WTC11 (cell line): ENCODE measurements at regions not wholly inside any gene's neighbourhood (a gene's known extent, or its start where the extent isn't known, plus 50 kb on each side); places are given as distances from the start of the nearest gene placed in this dataset.

Experiments used
- ATAC-seq: fragments of 200-7000 bp; cut with Tn5 transposase; 2 replicates; pipeline ENCODE4 v1.10.0; 2021; ENCODE audit warnings: mild to moderate bottlenecking, moderate library complexity
- CTCF ChIA-PET: fragments of 300-600 bp; sonication (Branson Sonifier 250); formaldehyde crosslinking; loops from one replicate; lab custom pipeline; 2021; ENCODE audit warnings: antibody characterized with exemption; lab: Charles Lee
- POLR2A ChIA-PET: fragments of 350-600 bp; sonication (Branson Sonifier 250); formaldehyde crosslinking; loops from one replicate; lab custom pipeline; 2021; ENCODE audit warnings: antibody characterized with exemption; lab: Charles Lee
- DNase-seq: peaks from one replicate; pipeline ENCODE4 v3.0.0; 2021; ENCODE audit warnings: low spot score
- H3K27ac Mint-ChIP-seq: 2 replicates; pipeline ENCODE4 v1.8.0; 2021; ENCODE audit warnings: mixed read lengths
- H3K27me3 Mint-ChIP-seq: 2 replicates; pipeline ENCODE4 v1.8.0; 2021; ENCODE audit warnings: low read depth, mild to moderate bottlenecking, moderate library complexity, mixed read lengths
- H3K36me3 Mint-ChIP-seq: 2 replicates; pipeline ENCODE4 v1.8.0; 2021; ENCODE audit warnings: mixed read lengths
- H3K4me1 Mint-ChIP-seq: 2 replicates; pipeline ENCODE4 v1.8.0; 2022; ENCODE audit warnings: mixed read lengths
- H3K4me3 Mint-ChIP-seq: 2 replicates; pipeline ENCODE4 v1.8.0; 2021; ENCODE audit warnings: mild to moderate bottlenecking, moderate library complexity, mixed read lengths
- H3K9me3 Mint-ChIP-seq: 2 replicates; pipeline ENCODE4 v1.8.0; 2021; ENCODE audit warnings: mixed read lengths
- ARID4B ChIP-seq: sonication (generic); formaldehyde crosslinking; IDR thresholded peaks from 2 replicates; pipeline ENCODE4 v1.8.0; 2023; ENCODE audit warnings: missing genetic modification reagents, mild to moderate bottlenecking, borderline replicate concordance
- ERG ChIP-seq: fragments of 250-450 bp; sonication (Bioruptor Pico); IDR thresholded peaks from 2 replicates; pipeline ENCODE4 v1.8.0; 2021; ENCODE audit warnings: mild to moderate bottlenecking
- FOXP1 ChIP-seq: sonication (generic); formaldehyde crosslinking; IDR thresholded peaks from 2 replicates; pipeline ENCODE4 v1.8.0; 2022; ENCODE audit warnings: missing genetic modification reagents, mild to moderate bottlenecking, moderate library complexity, borderline replicate concordance
- GTF2I ChIP-seq: fragments of 250-450 bp; sonication (Bioruptor Pico); conservative IDR thresholded peaks from 2 replicates; pipeline ENCODE4 v1.4.0; 2021; ENCODE audit warnings: mild to moderate bottlenecking
- IRF1 ChIP-seq: sonication (generic); formaldehyde crosslinking; IDR thresholded peaks from 2 replicates; pipeline ENCODE4 v1.8.0; 2023; ENCODE audit warnings: missing genetic modification reagents
- SOX15 ChIP-seq: fragments of 250-450 bp; sonication (Bioruptor Pico); IDR thresholded peaks from 2 replicates; pipeline ENCODE4 v1.9.0; 2021; ENCODE audit warnings: mild to moderate bottlenecking
- ZNF512 ChIP-seq: sonication (generic); formaldehyde crosslinking; IDR thresholded peaks from 2 replicates; pipeline ENCODE4 v1.8.1; 2022; ENCODE audit warnings: missing genetic modification reagents, borderline replicate concordance
- TF ChIP-seq, protein P1 (sequence below): sonication (generic); formaldehyde crosslinking; IDR thresholded peaks from 2 replicates; pipeline ENCODE4 v1.8.1; 2022; ENCODE audit warnings: mild to moderate bottlenecking, moderate library complexity, missing genetic modification reagents
- TF ChIP-seq, protein P2 (sequence below): fragments of 250-450 bp; sonication (Bioruptor Pico); IDR thresholded peaks from 2 replicates; pipeline ENCODE4 v1.9.0; 2021; ENCODE audit warnings: moderate library complexity, mild to moderate bottlenecking, inconsistent platforms, borderline replicate concordance
- TF ChIP-seq, protein P3 (sequence below): sonication (generic); formaldehyde crosslinking; conservative IDR thresholded peaks from 2 replicates; pipeline ENCODE4 v1.8.1; 2022; ENCODE audit warnings: mild to moderate bottlenecking, missing genetic modification reagents
- TF ChIP-seq, protein P4 (sequence below): sonication (generic); formaldehyde crosslinking; IDR thresholded peaks from 2 replicates; pipeline ENCODE4 v1.8.1; 2023; ENCODE audit warnings: mild to moderate bottlenecking, missing genetic modification reagents

DNA sequence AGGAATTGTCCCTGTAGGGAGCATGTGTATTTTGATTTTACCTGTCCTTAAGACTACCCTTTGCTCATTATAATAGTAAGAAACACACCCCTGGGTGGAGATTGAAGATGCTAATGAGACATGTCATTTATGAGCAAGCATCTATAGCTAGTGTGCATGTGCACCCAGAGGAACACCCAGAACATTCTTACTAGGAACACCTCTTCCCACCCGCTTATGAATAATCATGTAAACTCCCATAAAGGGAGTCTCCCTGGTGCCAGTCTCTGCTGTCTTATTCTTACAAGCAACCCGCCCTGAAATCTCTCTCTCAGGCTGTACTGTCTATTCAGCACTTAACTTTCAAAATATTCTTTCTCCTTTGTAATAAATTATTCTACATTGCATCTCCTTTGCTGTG, 1227.3 kb downstream of the ROBO1 start (continued):
- TF ChIP-seq, protein P1, sequence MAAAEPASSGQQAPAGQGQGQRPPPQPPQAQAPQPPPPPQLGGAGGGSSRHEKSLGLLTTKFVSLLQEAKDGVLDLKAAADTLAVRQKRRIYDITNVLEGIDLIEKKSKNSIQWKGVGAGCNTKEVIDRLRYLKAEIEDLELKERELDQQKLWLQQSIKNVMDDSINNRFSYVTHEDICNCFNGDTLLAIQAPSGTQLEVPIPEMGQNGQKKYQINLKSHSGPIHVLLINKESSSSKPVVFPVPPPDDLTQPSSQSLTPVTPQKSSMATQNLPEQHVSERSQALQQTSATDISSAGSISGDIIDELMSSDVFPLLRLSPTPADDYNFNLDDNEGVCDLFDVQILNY = no peak
- TF ChIP-seq IRF1 (CRISPR knock-in tag) (no peak), ZNF512 (CRISPR knock-in tag) (no peak), SOX15 (CRISPR knock-in tag) (no peak), ERG (CRISPR knock-in tag) (no peak), ARID4B (CRISPR knock-in tag) (no peak), FOXP1 (CRISPR knock-in tag) (no peak)
- TF ChIP-seq, protein P2, sequence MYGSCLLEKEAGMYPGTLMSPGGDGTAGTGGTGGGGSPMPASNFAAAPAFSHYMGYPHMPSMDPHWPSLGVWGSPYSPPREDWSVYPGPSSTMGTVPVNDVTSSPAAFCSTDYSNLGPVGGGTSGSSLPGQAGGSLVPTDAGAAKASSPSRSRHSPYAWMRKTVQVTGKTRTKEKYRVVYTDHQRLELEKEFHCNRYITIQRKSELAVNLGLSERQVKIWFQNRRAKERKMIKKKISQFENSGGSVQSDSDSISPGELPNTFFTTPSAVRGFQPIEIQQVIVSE = no peak
- TF ChIP-seq, protein P3, sequence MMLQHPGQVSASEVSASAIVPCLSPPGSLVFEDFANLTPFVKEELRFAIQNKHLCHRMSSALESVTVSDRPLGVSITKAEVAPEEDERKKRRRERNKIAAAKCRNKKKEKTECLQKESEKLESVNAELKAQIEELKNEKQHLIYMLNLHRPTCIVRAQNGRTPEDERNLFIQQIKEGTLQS (CRISPR knock-in tag) = no peak
- TF ChIP-seq, all 79 proteins: peak for 0

DNA sequence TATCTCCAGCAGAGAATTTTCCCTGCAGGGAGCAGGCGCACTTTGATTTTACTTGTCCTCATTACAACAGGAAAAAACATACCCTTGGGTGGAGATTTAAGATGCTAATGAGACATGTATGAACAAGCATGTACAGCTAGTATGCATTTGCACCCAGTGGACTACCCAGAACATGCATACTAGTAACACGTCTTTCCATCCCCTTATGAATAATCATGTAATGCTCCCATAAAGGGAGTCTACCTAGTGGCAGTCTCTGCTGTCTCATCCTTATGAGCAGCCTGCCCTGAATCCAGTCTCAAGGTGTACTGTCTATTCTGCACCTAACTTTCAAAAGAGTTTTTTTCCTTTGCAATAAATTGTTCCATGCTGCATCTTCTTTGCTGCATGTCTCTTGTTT, 1222.0 kb downstream of the ROBO1 start:
- CTCF ChIA-PET = no interaction called here
- H3K4me3 Mint-ChIP-seq = no peak overlapping the region

More for the DNA sequence above, 1222.0 kb downstream of the ROBO1 start:
- H3K4me1 Mint-ChIP-seq = peaks cover 3% of the 10 kb centered on the region; the same call in 1 of the 2 replicates
- ATAC-seq = no peak
- peaks cover 42% of the 10 kb centered on the region for H3K9me3 Mint-ChIP-seq
- H3K27ac Mint-ChIP-seq = no peak overlapping the region
- TF ChIP-seq, protein P4, sequence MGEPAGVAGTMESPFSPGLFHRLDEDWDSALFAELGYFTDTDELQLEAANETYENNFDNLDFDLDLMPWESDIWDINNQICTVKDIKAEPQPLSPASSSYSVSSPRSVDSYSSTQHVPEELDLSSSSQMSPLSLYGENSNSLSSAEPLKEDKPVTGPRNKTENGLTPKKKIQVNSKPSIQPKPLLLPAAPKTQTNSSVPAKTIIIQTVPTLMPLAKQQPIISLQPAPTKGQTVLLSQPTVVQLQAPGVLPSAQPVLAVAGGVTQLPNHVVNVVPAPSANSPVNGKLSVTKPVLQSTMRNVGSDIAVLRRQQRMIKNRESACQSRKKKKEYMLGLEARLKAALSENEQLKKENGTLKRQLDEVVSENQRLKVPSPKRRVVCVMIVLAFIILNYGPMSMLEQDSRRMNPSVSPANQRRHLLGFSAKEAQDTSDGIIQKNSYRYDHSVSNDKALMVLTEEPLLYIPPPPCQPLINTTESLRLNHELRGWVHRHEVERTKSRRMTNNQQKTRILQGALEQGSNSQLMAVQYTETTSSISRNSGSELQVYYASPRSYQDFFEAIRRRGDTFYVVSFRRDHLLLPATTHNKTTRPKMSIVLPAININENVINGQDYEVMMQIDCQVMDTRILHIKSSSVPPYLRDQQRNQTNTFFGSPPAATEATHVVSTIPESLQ = no peak
- TF ChIP-seq GTF2I (CRISPR knock-in tag) = no peak
- no peak for TF ChIP-seq ERG (CRISPR knock-in tag)
- no peaks in the 10 kb centered on the region; the same call in 1 of the 2 replicates for H3K27me3 Mint-ChIP-seq
- POLR2A ChIA-PET = no interaction called here
- peaks cover 16% of the 10 kb centered on the region for H3K36me3 Mint-ChIP-seq
- DNase-seq = no peak
